ES-I3 (cell line): ENCODE measurements at regions not wholly inside any gene's neighbourhood (a gene's known extent, or its start where the extent isn't known, plus 50 kb on each side); places are given as distances from the start of the nearest gene placed in this dataset.
"Not testable (repeated sequence)": the region's sequence is repeated elsewhere in the genome, so short reads cannot be mapped to it uniquely, and the experiment has no call there.

Source experiments
- H3K36me3 ChIP-seq: 2 replicates; pipeline ENCODE4 v1.6.1; 2013; ENCODE audit warnings: mild to moderate bottlenecking, low read length, control low read depth, moderate library complexity; ENCODE audit not compliant: insufficient read depth
- H3K4me1 ChIP-seq: 2 replicates; pipeline ENCODE4 v1.6.1; 2013; ENCODE audit warnings: mild to moderate bottlenecking, control low read depth, low read length; ENCODE audit not compliant: insufficient read depth
- H3K9ac ChIP-seq: 2 replicates; pipeline ENCODE4 v1.6.1; 2013; ENCODE audit warnings: low read depth, mild to moderate bottlenecking, low read length, moderate library complexity
- H3K9me3 ChIP-seq: 2 replicates; pipeline ENCODE4 v1.6.1; 2013; ENCODE audit warnings: mild to moderate bottlenecking, low read length, moderate library complexity; ENCODE audit not compliant: control insufficient read depth, insufficient read depth

GRCh38 chr3:157912514-157913451 lies 193.4 kb downstream of the SHOX2 start:
- Histone ChIP-seq H3K9me3 (no peaks in the 10 kb centered on the region), H3K36me3 (no peaks in the 10 kb centered on the region), H3K4me1 (no peaks in the 10 kb centered on the region), H3K9ac (no peak overlapping the region)

GRCh38 chr3:157906627-157907026 lies 199.6 kb downstream of the SHOX2 start:
- Histone ChIP-seq H3K36me3 (no peaks in the 10 kb centered on the region), H3K9me3 (no peaks in the 10 kb centered on the region), H3K4me1 (no peaks in the 10 kb centered on the region), H3K9ac (no peak overlapping the region)

- Histone ChIP-seq H3K36me3 (no peaks in the 10 kb centered on the region), H3K9ac (no peak overlapping the region), H3K4me1 (no peaks in the 10 kb centered on the region), H3K9me3 (no peaks in the 10 kb centered on the region)
These were observed 200.3 kb downstream of the SHOX2 start for GRCh38 chr3:157905885-157906284.

- not testable (repeated sequence) for H3K9me3 ChIP-seq, H3K36me3 ChIP-seq, H3K4me1 ChIP-seq, H3K9ac ChIP-seq
These were observed 203.5 kb downstream of the SHOX2 start for GRCh38 chr3:157902680-157903079.

GRCh38 chr3:157888040-157888439 lies 218.2 kb downstream of the SHOX2 start:
- Histone ChIP-seq H3K4me1 (no peaks in the 10 kb centered on the region), H3K9ac (no peak overlapping the region), H3K9me3 (no peaks in the 10 kb centered on the region; the same call in 1 of the 2 replicates), H3K36me3 (no peaks in the 10 kb centered on the region)

DNA sequence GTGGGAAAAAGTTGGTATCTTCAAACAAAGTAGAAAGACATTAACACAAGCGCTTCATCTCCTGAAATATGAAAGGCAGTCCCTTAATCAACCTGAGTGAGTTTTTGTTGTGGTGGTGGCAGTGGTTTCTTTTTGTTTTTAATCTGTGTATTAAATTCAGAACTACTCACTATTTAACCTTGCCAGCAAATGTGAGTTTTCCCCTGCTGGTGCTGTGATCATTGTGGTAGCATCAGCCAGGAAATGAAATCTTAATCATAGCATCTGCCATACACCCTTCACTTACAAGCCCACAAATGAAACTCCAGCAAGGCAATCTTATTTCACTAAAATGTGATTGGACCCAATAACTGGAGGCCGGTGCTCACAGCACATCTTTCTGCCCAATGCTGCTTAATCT lies 229.7 kb downstream of the SHOX2 start:
- Histone ChIP-seq H3K9me3 (no peaks in the 10 kb centered on the region), H3K36me3 (no peaks in the 10 kb centered on the region), H3K4me1 (no peaks in the 10 kb centered on the region), H3K9ac (no peak overlapping the region)

DNA sequence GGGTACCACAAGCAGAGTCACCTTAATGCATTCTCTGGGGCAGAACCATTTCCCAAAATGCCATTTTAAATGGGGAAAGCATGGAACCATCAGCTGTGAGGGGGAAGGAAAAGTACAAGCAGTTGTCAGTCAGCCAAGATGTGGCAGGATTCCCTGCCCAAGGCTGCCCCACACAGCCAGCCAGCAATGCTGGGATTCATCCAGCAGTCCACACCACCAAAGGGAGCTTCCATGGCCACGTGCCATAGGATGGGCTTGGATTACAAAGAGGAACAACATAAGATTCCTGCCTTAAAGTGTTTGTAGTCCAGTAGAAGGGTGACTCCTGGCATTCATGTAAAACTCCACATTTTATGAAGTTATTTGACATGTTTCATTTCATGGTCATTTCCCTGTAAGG lies 233.3 kb downstream of the SHOX2 start:
- Histone ChIP-seq H3K9me3 (no peaks in the 10 kb centered on the region), H3K4me1 (no peaks in the 10 kb centered on the region), H3K36me3 (no peaks in the 10 kb centered on the region), H3K9ac (no peak overlapping the region)

DNA sequence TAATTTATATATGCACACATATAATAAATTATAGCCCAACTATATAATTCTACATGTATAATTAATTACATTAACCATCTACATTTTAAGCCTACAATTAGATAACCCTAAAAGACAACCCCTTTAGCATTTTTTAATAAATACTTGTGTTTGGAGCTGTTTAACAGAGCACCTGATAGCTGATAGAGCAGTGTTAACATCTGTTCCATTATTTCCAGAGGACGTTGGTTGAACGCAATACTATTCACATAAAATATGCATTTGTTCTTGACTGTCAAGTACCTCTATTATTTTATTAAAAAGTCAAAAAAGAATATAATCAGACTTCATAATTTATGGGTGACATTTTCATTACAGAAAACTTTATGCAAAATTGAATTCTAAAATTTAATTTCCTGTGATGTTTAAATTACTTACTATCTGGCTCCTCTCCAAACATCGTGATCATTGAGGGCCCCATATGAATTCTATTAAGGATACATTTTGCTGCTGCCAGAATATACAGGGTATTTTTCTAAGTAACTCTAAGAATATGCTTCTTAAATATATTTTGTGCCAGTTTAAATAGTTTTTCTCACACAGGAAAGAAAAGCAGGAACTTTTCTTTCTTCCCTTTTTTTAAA lies 234.3 kb downstream of the SHOX2 start:
- no peaks in the 10 kb centered on the region for H3K36me3 ChIP-seq
- H3K4me1 ChIP-seq: no peaks in the 10 kb centered on the region
- H3K9me3 ChIP-seq: no peaks in the 10 kb centered on the region
- H3K9ac ChIP-seq: no peak overlapping the region

GRCh38 chr3:157871248-157871647 lies 235.0 kb downstream of the SHOX2 start:
- H3K4me1 ChIP-seq: no peaks in the 10 kb centered on the region
- no peaks in the 10 kb centered on the region for H3K9me3 ChIP-seq
- H3K36me3 ChIP-seq: no peaks in the 10 kb centered on the region
- H3K9ac ChIP-seq: no peak overlapping the region

DNA sequence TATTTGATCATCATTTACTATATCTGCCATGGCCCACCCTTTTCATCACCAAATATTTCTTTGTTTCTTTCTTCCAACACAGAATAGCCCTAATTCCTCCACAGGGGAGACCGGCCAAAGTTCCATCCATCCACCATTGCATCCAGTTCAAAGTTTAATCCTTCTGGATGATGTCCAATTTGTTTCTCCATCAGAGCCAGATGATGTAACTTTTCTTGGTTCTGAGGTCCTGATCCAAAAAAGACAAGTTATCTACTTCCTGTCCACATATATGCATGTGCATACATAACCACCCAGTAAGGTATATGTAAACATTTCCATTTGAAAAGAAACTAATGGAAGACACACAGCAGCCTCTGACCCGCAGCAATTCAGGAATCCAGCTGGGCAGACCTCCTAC lies 237.3 kb downstream of the SHOX2 start:
- Histone ChIP-seq H3K9ac (no peak overlapping the region), H3K4me1 (no peaks in the 10 kb centered on the region), H3K9me3 (no peaks in the 10 kb centered on the region), H3K36me3 (no peaks in the 10 kb centered on the region)

GRCh38 chr3:157868196-157868595 lies 238.0 kb downstream of the SHOX2 start:
- H3K9me3 ChIP-seq: no peaks in the 10 kb centered on the region
- H3K36me3 ChIP-seq: no peaks in the 10 kb centered on the region
- no peak overlapping the region for H3K9ac ChIP-seq
- no peaks in the 10 kb centered on the region for H3K4me1 ChIP-seq

DNA sequence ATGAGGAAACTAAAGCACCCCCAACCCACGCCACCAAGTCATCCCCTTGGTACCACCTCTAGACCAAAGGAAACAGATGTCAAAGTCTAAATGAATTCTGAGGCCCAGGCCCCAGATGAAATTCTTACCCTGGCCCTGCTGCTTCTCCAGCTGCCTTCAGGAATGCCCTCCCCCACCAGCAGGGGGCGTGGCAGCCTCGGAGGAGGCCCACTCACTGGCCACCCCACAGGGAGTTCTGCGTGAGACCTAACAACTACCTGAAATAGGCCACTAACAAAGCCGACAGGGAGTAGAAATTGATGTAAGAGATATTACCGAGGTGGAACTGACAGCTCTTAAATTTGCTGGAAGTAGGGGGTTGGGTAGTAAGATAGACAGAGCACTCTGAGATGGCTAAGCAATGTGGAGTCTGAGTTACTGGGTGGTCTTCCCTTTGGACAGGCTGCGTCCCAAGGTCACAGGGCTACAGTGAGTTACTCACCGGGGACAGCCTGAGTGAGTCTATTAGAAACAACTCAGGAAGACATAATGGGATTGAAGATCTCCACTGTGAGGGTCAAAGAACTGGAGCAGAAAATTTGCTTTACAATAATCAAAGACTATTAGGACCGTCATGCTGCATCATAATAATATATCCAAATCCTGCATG lies 240.7 kb downstream of the SHOX2 start:
- Histone ChIP-seq H3K9me3 (no peaks in the 10 kb centered on the region), H3K36me3 (no peaks in the 10 kb centered on the region), H3K9ac (no peak overlapping the region), H3K4me1 (no peaks in the 10 kb centered on the region)

GRCh38 chr3:157861076-157861765 lies 245.0 kb downstream of the SHOX2 start:
- no peak overlapping the region for H3K9ac ChIP-seq
- H3K9me3 ChIP-seq: no peaks in the 10 kb centered on the region
- H3K4me1 ChIP-seq: no peaks in the 10 kb centered on the region
- H3K36me3 ChIP-seq: no peaks in the 10 kb centered on the region

- Histone ChIP-seq H3K9ac (no peak overlapping the region), H3K9me3 (no peaks in the 10 kb centered on the region), H3K4me1 (no peaks in the 10 kb centered on the region), H3K36me3 (no peaks in the 10 kb centered on the region)
These were observed 246.7 kb downstream of the SHOX2 start for GRCh38 chr3:157859541-157859940.
